ENCODE measurements at regions not wholly inside any gene's neighbourhood (a gene's known extent, or its start where the extent isn't known, plus 50 kb on each side); places are given as distances from the start of the nearest gene placed in this dataset.

DNA sequence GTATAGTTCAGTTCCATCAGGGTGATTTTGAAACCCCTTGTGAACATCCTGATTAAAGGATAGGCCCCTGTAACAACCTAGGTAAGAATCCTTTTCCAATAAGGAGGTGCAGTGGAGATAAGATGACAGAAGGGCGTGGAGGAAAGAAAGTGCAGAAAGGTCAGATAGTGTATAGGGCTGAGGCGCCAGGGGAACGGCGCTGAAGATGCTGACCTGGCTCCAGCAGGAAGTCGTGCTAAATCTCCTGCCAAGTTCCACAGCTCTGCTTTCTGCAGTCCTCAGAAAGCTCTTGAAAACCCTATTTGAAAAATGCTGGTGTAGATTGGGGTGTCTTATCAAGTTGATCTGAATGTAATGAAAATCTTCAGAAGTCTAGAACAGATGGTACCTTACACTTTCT is 221.7 kb downstream of the COG6 start:
- Mint-ChIP-seq H3K27ac (ENCODE audit: unreplicated experiment) (no peak overlapping the region), H3K9me3 (no peaks in the 10 kb centered on the region)
- TF ChIP-seq, protein P1, sequence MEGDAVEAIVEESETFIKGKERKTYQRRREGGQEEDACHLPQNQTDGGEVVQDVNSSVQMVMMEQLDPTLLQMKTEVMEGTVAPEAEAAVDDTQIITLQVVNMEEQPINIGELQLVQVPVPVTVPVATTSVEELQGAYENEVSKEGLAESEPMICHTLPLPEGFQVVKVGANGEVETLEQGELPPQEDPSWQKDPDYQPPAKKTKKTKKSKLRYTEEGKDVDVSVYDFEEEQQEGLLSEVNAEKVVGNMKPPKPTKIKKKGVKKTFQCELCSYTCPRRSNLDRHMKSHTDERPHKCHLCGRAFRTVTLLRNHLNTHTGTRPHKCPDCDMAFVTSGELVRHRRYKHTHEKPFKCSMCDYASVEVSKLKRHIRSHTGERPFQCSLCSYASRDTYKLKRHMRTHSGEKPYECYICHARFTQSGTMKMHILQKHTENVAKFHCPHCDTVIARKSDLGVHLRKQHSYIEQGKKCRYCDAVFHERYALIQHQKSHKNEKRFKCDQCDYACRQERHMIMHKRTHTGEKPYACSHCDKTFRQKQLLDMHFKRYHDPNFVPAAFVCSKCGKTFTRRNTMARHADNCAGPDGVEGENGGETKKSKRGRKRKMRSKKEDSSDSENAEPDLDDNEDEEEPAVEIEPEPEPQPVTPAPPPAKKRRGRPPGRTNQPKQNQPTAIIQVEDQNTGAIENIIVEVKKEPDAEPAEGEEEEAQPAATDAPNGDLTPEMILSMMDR (conservative IDR thresholded peaks at IDR 0.05), result no peak

DNA sequence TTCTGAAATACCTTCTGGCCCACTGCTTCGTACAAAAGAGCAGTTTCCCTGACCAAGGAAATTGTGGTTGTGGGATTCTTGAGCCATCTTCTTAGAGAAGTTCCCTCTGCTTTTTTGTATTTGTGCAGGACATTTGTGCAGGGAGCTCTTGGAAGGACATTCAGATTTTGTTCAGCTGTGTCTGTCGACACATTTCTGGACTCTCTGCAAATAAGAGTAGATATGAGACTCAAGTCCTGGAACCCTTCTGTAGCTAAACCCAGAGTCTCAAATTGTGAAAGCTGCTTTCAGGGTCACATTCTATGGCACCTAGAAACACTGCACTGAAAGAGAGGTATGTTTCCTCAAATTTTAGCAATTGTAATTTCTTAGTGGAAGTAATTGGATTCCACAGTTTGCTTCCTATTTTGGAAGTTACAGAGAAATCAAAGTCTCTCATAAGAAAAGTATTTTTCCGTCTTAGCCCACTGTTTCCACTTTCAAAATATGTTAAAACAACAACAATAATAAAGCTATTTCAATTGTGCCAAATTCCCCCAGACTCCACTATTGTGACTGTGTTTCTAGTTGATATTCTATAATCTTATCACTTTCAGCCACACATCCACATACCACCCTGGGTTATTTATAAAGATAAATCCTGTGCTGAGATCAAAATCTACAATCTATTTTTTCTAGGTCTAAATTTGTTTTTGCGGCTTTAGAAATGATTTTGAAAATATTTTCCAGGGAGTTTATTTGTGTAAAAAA is 224.0 kb downstream of the COG6 start:
- Mint-ChIP-seq H3K27ac (ENCODE audit: unreplicated experiment) (no peak overlapping the region), H3K4me3 (no peak overlapping the region), H3K27me3 (ENCODE audit: low read depth) (no peaks in the 10 kb centered on the region), H3K9me3 (peaks cover 7% of the 10 kb centered on the region), H3K36me3 (ENCODE audit: low read depth) (peaks cover 12% of the 10 kb centered on the region), H3K4me1 (peaks cover 16% of the 10 kb centered on the region)
- no peak for DNase-seq (ENCODE audit: low read depth, low spot score)
- TF ChIP-seq, protein P1 (conservative IDR thresholded peaks at IDR 0.05), result no peak

More for the DNA sequence above, 221.7 kb downstream of the COG6 start:
- Mint-ChIP-seq H3K27me3 (ENCODE audit: low read depth) (no peaks in the 10 kb centered on the region), H3K4me1 (peaks cover 20% of the 10 kb centered on the region), H3K36me3 (ENCODE audit: low read depth) (no peaks in the 10 kb centered on the region), H3K4me3 (no peak overlapping the region)
- no peak for DNase-seq (ENCODE audit: low read depth, low spot score)

DNA sequence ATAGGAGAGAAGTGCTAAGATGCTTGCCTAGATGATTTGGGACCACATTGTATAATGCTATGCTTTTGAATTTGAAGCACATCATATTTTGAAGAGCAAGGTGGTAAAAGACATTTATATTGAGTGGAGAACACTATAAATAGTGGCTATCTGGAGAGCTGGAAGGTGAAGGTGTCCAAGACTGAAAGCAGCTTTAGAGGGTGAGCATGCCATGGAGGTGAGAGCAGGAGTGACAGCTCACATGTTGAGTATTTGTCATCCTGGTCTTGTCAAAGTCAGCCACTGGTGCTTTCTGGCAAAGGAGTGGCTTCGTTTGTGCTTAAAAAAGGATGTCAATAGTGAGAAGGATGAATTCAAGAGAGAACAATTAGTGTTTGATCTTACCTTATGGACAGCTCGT is 225.9 kb downstream of the COG6 start:
- Mint-ChIP-seq H3K27me3 (ENCODE audit: low read depth) (no peaks in the 10 kb centered on the region), H3K4me3 (no peak overlapping the region), H3K4me1 (peaks cover 11% of the 10 kb centered on the region), H3K9me3 (peaks cover 13% of the 10 kb centered on the region), H3K36me3 (ENCODE audit: low read depth) (peaks cover 12% of the 10 kb centered on the region), H3K27ac (ENCODE audit: unreplicated experiment) (no peak overlapping the region)
- no peak for DNase-seq (ENCODE audit: low read depth, low spot score)
- TF ChIP-seq, protein P1 (conservative IDR thresholded peaks at IDR 0.05), result no peak

DNA sequence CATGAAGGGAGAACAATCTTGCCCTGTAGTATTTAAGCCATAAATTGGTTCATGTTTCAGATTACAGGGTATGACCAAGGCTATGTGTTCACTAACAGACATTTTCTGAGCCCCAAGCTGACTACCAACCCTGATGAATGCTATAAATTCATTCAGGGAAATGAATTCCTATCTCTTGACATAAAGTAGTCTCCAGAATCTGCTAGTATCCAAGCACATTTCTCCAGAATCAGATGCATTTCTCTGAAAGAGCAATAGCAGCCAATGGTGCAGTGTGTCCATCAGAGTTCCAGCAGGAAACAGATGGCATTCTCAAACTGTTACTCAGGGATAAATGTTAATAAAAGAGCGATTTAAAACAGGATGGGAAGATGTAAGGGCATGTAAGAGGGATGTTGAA is 226.4 kb downstream of the COG6 start:
- H3K36me3 Mint-ChIP-seq (ENCODE audit: low read depth), result peaks cover 12% of the 10 kb centered on the region

DNA sequence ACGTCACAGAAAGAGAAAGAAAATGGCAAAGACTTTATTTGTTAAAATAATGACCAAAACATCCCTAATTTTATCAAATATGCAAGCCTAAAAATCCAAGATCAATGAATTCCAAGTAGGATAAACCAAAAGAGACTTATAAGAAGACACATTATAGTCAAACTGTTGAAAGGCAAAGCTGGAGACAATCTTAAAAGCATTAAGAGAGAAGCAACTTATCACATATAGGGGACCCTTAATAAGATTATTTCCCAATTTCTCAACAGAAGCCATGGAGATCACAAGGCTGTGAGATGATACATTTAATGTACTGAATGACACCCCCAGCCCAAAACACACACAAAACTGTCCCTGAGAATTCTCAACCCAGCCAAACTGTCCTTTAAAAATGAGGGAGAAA is 228.7 kb downstream of the COG6 start:
- peaks cover 12% of the 10 kb centered on the region for H3K36me3 Mint-ChIP-seq (ENCODE audit: low read depth)
- peaks cover 18% of the 10 kb centered on the region for H3K9me3 Mint-ChIP-seq
- no peaks in the 10 kb centered on the region for H3K27me3 Mint-ChIP-seq (ENCODE audit: low read depth)
- no peak overlapping the region for H3K4me3 Mint-ChIP-seq
- TF ChIP-seq, protein P1 (conservative IDR thresholded peaks at IDR 0.05), result no peak
- no peak overlapping the region for H3K27ac Mint-ChIP-seq (ENCODE audit: unreplicated experiment)
- no peak for DNase-seq (ENCODE audit: low read depth, low spot score)
- H3K4me1 Mint-ChIP-seq, result peaks cover 11% of the 10 kb centered on the region

More for the DNA sequence above, 226.4 kb downstream of the COG6 start:
- no peak for DNase-seq (ENCODE audit: low read depth, low spot score)
- H3K9me3 Mint-ChIP-seq, result peaks cover 16% of the 10 kb centered on the region
- no peak overlapping the region for H3K27ac Mint-ChIP-seq (ENCODE audit: unreplicated experiment)
- TF ChIP-seq, protein P1 (conservative IDR thresholded peaks at IDR 0.05), result no peak
- H3K27me3 Mint-ChIP-seq (ENCODE audit: low read depth), result no peaks in the 10 kb centered on the region
- H3K4me1 Mint-ChIP-seq, result peaks cover 11% of the 10 kb centered on the region
- H3K4me3 Mint-ChIP-seq, result no peak overlapping the region

Measured in neural crest cell (in vitro differentiated cells).